A549 (cell line): ENCODE measurements at regions not wholly inside any gene's neighbourhood (a gene's known extent, or its start where the extent isn't known, plus 50 kb on each side); places are given as distances from the start of the nearest gene placed in this dataset.

Experiments used
- ATAC-seq, 2 experiments: fragments of 200-7000 bp in 1 of 2; fragments of >200 bp in 1 of 2; cut with Nextera tagmentation in 1 of 2; cut with Tn5 transposase in 1 of 2; 3 replicates each; pipeline versions ENCODE4 v1.8.0 to v1.9.1; 2018 to 2020; ENCODE audit warnings: mild to moderate bottlenecking in 1 of 2, moderate library complexity in 1 of 2
- CTCF ChIA-PET: fragments of 300-600 bp; sonication (Branson Sonifier 250); formaldehyde crosslinking; extraction: SDS; loops from one replicate; lab custom pipeline; 2021; ENCODE audit warnings: antibody characterized with exemption, inconsistent platforms; lab: Yijun Ruan, JAX
- POLR2A ChIA-PET: fragments of 350-600 bp; formaldehyde crosslinking; extraction: SDS; loops from one replicate; lab custom pipeline; 2021; ENCODE audit warnings: antibody characterized with exemption, inconsistent platforms; lab: Yijun Ruan, JAX
- DNase-seq, 2 experiments: peaks; one replicate each; pipeline versions ENCODE4 v3.0.0 to v3.0.0-alpha.2; 2011 to 2016; ENCODE audit warnings: low read depth in 1 of 2, low spot score in 1 of 2
- FAIRE-seq: peaks from 2 replicates; lab custom pipeline; 2011; peaks lifted over from hg19 to GRCh38; lab: Jason Lieb, UNC
- H3K27ac ChIP-seq, 2 experiments: fragments of >200 bp; sonication (Bioruptor Twin); formaldehyde crosslinking; 3 replicates each; pipeline ENCODE4 v1.5.1; 2016 to 2017
- H3K4me1 ChIP-seq: fragments of >200 bp; sonication (Bioruptor Twin); formaldehyde crosslinking; 3 replicates; pipeline ENCODE4 v1.6.1; 2016
- H3K4me2 ChIP-seq: fragments of >200 bp; sonication (Bioruptor Twin); formaldehyde crosslinking; 3 replicates; pipeline ENCODE4 v1.6.1; 2016
- H3K4me3 ChIP-seq: fragments of >200 bp; sonication (Bioruptor Twin); formaldehyde crosslinking; 3 replicates; pipeline ENCODE4 v1.5.1; 2016
- H3K9me3 ChIP-seq: fragments of >200 bp; sonication (Bioruptor Twin); formaldehyde crosslinking; 3 replicates; pipeline ENCODE4 v1.6.1; 2016
- BHLHE40 ChIP-seq: IDR thresholded peaks from 2 replicates; pipeline ENCODE4 v1.6.1; 2012; ENCODE audit warnings: low read depth, low read length, inconsistent platforms
- CBX8 ChIP-seq: fragments of 200-600 bp; sonication (generic); IDR thresholded peaks from 2 replicates; pipeline ENCODE4 v1.6.1; 2016
- CEBPB ChIP-seq, 2 experiments: fragments of >200 bp in 1 of 2; sonication (Bioruptor Twin) in 1 of 2; formaldehyde crosslinking in 1 of 2; IDR thresholded peaks; 2 replicates each; pipeline ENCODE4 v1.6.1; 2012 to 2016
- EHMT2 ChIP-seq: fragments of 200-600 bp; sonication (generic); IDR thresholded peaks from 2 replicates; pipeline ENCODE4 v1.6.1; 2016; ENCODE audit warnings: antibody characterized with exemption, low read depth, mild to moderate bottlenecking, moderate library complexity
- EP300 ChIP-seq, 2 experiments: fragments of >200 bp; sonication (Bioruptor Twin); formaldehyde crosslinking; IDR thresholded peaks; 2 replicates in 1 of 2; 3 replicates in 1 of 2; pipeline ENCODE4 v1.6.1; 2016 to 2017
- ESRRA ChIP-seq: fragments of 150-350 bp; IDR thresholded peaks from 2 replicates; pipeline ENCODE4 v1.6.1; 2014; ENCODE audit warnings: mild to moderate bottlenecking, low read length, borderline replicate concordance
- FOSB ChIP-seq: fragments of 250-450 bp; sonication (Bioruptor Pico); IDR thresholded peaks from 2 replicates; pipeline ENCODE4 v1.5.0; 2020; ENCODE audit warnings: mild to moderate bottlenecking, moderate library complexity
- FOSL2 ChIP-seq, 2 experiments: fragments of 450-650 bp in 1 of 2; fragments of >200 bp in 1 of 2; sonication (Bioruptor Twin) in 1 of 2; formaldehyde crosslinking; IDR thresholded peaks; 2 replicates each; pipeline versions ENCODE4 v1.5.0 to v1.6.1; 2016 to 2020; ENCODE audit warnings: mild to moderate bottlenecking in 1 of 2, moderate library complexity in 1 of 2
- HDAC2 ChIP-seq: fragments of 200-600 bp; sonication (generic); IDR thresholded peaks from 2 replicates; pipeline ENCODE4 v1.6.1; 2016
- JUN ChIP-seq, 2 experiments: fragments of >200 bp; sonication (Bioruptor Twin); formaldehyde crosslinking; IDR thresholded peaks; 2 replicates in 1 of 2; 3 replicates in 1 of 2; pipeline ENCODE4 v1.6.1; 2016 to 2017
- KDM5A ChIP-seq: fragments of 200-600 bp; sonication (generic); IDR thresholded peaks from 2 replicates; pipeline ENCODE4 v1.6.1; 2016; ENCODE audit warnings: antibody characterized with exemption, mild to moderate bottlenecking
- MAFK ChIP-seq: fragments of 450-650 bp; IDR thresholded peaks from 2 replicates; pipeline ENCODE4 v1.6.1; 2014; ENCODE audit not compliant: partially characterized antibody
- MAZ ChIP-seq: fragments of 150-350 bp; IDR thresholded peaks from 2 replicates; pipeline ENCODE4 v1.6.1; 2014; ENCODE audit warnings: antibody characterized with exemption, low read depth, low read length, borderline replicate concordance
- POLR2A ChIP-seq: IDR thresholded peaks from 2 replicates; pipeline ENCODE4 v1.6.1; 2012; ENCODE audit warnings: mild to moderate bottlenecking, low read length
- RARB ChIP-seq: fragments of 250-450 bp; sonication (Bioruptor Pico); IDR thresholded peaks from 2 replicates; pipeline ENCODE4 v1.8.0; 2021; ENCODE audit warnings: mild to moderate bottlenecking, moderate library complexity
- SREBF2 ChIP-seq: fragments of 450-650 bp; IDR thresholded peaks from 2 replicates; pipeline ENCODE4 v1.6.1; 2014; ENCODE audit warnings: mild to moderate bottlenecking, moderate library complexity
- WGBS: methylation state at CpG from one replicate; pipeline ENCODE4 v1.1.6; 2017; ENCODE audit errors: missing lambda C conversion rate; 5-methylcytosine and 5-hydroxymethylcytosine counted together
- TF ChIP-seq, protein P1 (sequence below): fragments of 450-650 bp; IDR thresholded peaks from 2 replicates; pipeline ENCODE4 v1.6.1; 2014; ENCODE audit warnings: antibody characterized with exemption
- TF ChIP-seq, protein P2 (sequence below): fragments of >200 bp; sonication (Bioruptor Twin); formaldehyde crosslinking; IDR thresholded peaks from 2 replicates; pipeline ENCODE4 v1.6.1; 2016
- TF ChIP-seq, protein P3 (sequence below): fragments of 250-450 bp; sonication (Bioruptor Pico); IDR thresholded peaks from 2 replicates; pipeline ENCODE4 v1.5.0; 2020; ENCODE audit warnings: low read depth, mild to moderate bottlenecking, moderate library complexity
- TF ChIP-seq, protein P4 (sequence below): fragments of 250-450 bp; sonication (Bioruptor Pico); IDR thresholded peaks from 2 replicates; pipeline ENCODE4 v1.5.0; 2021; ENCODE audit warnings: mild to moderate bottlenecking, moderate library complexity, borderline replicate concordance
- TF ChIP-seq, protein P5 (sequence below): fragments of 200-600 bp; sonication (generic); IDR thresholded peaks from 2 replicates; pipeline ENCODE4 v1.6.1; 2016; ENCODE audit warnings: antibody characterized with exemption, mild to moderate bottlenecking, moderate library complexity

DNA sequence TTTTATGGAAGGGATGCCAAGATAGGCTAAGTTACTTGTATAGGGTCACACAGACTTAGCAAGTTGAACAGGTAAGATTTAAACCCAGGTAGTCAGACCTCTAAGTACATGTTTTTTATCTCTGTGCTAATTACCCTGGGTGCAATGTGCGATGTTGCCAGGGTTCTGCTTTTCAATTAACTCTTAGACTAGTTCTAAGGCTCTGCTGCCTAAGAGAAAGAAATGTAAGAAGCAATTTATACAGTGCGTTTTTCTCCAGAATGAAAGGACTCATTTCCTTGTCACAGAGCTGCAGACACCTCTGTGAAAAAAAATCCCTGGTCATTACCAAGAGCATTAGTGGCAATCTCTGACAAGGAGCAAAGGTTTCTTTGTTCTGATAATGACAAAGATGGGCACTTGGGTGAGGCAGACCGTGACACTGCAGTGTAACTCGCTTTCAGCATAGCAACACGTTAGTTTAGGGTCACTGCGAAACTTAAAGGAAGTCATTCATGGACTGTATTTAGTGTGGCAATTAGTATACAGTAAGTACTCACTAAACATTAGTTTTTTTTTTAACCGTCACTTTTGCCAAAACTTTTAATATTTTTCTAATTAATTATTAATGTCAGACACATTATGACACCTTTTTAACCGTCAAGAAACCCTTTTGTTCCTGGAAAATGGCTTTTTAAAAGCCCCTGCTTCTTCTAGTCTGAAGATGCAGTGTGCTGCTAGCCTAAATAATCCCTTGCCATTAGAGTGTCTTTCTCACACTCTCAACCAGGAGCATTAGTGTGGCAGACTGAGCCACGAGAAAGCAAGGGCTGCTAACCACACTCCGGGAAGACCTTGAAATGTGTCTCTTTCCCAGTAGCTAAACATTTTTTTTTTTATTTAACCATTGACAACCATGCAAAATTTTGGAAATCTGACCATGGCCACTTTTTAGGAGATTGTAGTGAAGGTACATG lies 520.0 kb upstream of the C9orf72 start:
- 8% methylated on average over 10 of the region's 10 CpGs for WGBS
- ATAC-seq, result no peak
- DNase-seq, result no peak
- Histone ChIP-seq H3K4me3 (no peak overlapping the region), H3K4me2 (no peak overlapping the region), H3K9me3 (no peaks in the 10 kb centered on the region), H3K27ac (no peak overlapping the region), H3K4me1 (no peaks in the 10 kb centered on the region)
- CTCF ChIA-PET, result no interaction called here
- no peak for FAIRE-seq
- TF ChIP-seq RARB (CRISPR knock-in tag), result no peak
- no peak for TF ChIP-seq HDAC2
- no peak for TF ChIP-seq EHMT2
- TF ChIP-seq EP300 (IDR thresholded peaks at IDR 0.05), result no peak
- TF ChIP-seq FOSL2 (IDR thresholded peaks at IDR 0.05), result no peak
- TF ChIP-seq FOSL2 (CRISPR knock-in tag; IDR thresholded peaks at IDR 0.05), result no peak
- TF ChIP-seq KDM5A, result no peak
- no peak for TF ChIP-seq SREBF2
- no peak for TF ChIP-seq FOSB
- no peak for TF ChIP-seq BHLHE40
- TF ChIP-seq, protein P1, sequence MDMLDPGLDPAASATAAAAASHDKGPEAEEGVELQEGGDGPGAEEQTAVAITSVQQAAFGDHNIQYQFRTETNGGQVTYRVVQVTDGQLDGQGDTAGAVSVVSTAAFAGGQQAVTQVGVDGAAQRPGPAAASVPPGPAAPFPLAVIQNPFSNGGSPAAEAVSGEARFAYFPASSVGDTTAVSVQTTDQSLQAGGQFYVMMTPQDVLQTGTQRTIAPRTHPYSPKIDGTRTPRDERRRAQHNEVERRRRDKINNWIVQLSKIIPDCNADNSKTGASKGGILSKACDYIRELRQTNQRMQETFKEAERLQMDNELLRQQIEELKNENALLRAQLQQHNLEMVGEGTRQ, result no peak
- POLR2A ChIA-PET, result no interaction called here

DNA sequence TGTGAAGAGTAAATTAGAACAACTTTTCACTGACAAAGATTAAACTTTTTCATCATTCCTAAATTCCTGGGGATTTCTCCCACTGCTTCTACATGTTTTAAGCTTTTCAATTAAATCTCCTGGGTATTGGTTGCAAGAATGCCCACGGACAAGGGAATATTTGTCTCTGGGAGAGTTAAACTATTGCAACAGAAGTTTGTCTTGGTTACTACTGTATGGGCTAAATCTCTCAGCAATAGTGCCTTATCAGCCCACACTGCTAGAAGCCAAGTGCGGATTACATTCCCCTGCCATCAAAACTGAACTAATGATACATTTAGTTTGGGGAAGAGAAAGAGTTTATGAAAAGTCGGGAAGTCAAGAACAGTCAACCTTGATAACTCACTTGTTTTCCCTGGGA lies 528.2 kb upstream of the C9orf72 start:
- Histone ChIP-seq H3K4me2 (no peak overlapping the region), H3K27ac (no peak overlapping the region), H3K9me3 (no peaks in the 10 kb centered on the region), H3K4me3 (no peak overlapping the region), H3K4me1 (no peaks in the 10 kb centered on the region)
- 0% methylated on average over 3 of the region's 3 CpGs for WGBS
- CTCF ChIA-PET, result no interaction called here
- no peak for FAIRE-seq
- ATAC-seq, result no peak
- POLR2A ChIA-PET, result no interaction called here
- DNase-seq, result no peak
- TF ChIP-seq CBX8, result no peak
- no peak for TF ChIP-seq MAZ
- no peak for TF ChIP-seq ESRRA

DNA sequence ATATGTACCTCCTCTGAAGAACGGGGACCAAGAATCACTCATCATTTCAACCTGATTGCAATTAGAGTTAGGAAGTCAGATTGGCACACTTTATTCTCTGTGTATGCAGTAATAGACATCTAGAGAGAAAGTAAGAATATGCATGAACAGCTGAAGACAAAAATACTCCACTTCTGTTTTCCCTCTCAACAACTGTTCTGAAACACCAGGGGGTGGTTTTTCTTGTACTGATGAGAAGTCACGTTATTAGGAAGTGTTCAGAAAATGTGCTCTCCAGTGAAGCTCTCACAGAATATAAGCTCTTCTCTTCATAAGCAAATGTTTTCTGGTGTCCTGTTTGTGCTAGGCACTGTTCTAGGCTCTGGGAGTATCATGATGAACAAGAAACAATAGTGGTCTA lies 531.7 kb upstream of the C9orf72 start:
- Histone ChIP-seq H3K27ac (no peak overlapping the region), H3K9me3 (no peaks in the 10 kb centered on the region), H3K4me1 (no peaks in the 10 kb centered on the region), H3K4me3 (no peak overlapping the region), H3K4me2 (no peak overlapping the region)
- FAIRE-seq, result no peak
- CTCF ChIA-PET, result interaction anchor here (0.8 kb wide), 1 partner anchor 495 kb away, joined by 3 read pairs; no protein-coding TSS in a partner anchor
- no peak for ATAC-seq
- WGBS, result 5% methylated on average over 2 of the region's 2 CpGs
- no peak for DNase-seq
- TF ChIP-seq POLR2A (no peak), RARB (CRISPR knock-in tag) (no peak), CEBPB (IDR thresholded peaks at IDR 0.05) (no peak)
- TF ChIP-seq, protein P2, sequence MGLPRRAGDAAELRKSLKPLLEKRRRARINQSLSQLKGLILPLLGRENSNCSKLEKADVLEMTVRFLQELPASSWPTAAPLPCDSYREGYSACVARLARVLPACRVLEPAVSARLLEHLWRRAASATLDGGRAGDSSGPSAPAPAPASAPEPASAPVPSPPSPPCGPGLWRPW, result no peak
- POLR2A ChIA-PET, result no interaction called here

DNA sequence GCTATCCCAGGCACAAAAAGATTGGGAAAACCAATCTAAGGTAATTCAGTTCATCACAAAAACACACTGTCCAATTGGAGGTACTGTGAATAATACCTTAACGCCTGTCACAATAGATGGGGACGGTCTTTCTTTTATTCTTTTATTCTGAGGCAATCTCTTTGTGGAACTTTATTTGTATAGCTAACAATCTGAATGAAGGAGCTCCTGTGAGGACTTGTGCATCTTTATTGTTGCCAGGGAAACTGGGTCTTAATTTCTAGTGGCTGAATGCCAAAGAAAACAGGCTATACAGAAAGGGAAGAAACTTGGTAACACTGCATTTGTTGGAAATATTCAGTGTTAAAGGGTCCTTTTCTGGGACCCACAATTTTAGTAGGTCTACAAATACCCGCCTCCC lies 546.9 kb upstream of the C9orf72 start:
- TF ChIP-seq, protein P3, sequence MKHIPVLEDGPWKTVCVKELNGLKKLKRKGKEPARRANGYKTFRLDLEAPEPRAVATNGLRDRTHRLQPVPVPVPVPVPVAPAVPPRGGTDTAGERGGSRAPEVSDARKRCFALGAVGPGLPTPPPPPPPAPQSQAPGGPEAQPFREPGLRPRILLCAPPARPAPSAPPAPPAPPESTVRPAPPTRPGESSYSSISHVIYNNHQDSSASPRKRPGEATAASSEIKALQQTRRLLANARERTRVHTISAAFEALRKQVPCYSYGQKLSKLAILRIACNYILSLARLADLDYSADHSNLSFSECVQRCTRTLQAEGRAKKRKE (CRISPR knock-in tag), result no peak
- no peak for TF ChIP-seq CBX8
- no peak for TF ChIP-seq MAZ
- TF ChIP-seq, protein P1, result no peak
- no peak for TF ChIP-seq JUN (IDR thresholded peaks at IDR 0.05)
- TF ChIP-seq, protein P4, sequence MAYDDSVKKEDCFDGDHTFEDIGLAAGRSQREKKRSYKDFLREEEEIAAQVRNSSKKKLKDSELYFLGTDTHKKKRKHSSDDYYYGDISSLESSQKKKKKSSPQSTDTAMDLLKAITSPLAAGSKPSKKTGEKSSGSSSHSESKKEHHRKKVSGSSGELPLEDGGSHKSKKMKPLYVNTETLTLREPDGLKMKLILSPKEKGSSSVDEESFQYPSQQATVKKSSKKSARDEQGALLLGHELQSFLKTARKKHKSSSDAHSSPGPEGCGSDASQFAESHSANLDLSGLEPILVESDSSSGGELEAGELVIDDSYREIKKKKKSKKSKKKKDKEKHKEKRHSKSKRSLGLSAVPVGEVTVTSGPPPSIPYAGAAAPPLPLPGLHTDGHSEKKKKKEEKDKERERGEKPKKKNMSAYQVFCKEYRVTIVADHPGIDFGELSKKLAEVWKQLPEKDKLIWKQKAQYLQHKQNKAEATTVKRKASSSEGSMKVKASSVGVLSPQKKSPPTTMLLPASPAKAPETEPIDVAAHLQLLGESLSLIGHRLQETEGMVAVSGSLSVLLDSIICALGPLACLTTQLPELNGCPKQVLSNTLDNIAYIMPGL (CRISPR knock-in tag), result no peak
- TF ChIP-seq MAFK, result no peak
- TF ChIP-seq, protein P5, sequence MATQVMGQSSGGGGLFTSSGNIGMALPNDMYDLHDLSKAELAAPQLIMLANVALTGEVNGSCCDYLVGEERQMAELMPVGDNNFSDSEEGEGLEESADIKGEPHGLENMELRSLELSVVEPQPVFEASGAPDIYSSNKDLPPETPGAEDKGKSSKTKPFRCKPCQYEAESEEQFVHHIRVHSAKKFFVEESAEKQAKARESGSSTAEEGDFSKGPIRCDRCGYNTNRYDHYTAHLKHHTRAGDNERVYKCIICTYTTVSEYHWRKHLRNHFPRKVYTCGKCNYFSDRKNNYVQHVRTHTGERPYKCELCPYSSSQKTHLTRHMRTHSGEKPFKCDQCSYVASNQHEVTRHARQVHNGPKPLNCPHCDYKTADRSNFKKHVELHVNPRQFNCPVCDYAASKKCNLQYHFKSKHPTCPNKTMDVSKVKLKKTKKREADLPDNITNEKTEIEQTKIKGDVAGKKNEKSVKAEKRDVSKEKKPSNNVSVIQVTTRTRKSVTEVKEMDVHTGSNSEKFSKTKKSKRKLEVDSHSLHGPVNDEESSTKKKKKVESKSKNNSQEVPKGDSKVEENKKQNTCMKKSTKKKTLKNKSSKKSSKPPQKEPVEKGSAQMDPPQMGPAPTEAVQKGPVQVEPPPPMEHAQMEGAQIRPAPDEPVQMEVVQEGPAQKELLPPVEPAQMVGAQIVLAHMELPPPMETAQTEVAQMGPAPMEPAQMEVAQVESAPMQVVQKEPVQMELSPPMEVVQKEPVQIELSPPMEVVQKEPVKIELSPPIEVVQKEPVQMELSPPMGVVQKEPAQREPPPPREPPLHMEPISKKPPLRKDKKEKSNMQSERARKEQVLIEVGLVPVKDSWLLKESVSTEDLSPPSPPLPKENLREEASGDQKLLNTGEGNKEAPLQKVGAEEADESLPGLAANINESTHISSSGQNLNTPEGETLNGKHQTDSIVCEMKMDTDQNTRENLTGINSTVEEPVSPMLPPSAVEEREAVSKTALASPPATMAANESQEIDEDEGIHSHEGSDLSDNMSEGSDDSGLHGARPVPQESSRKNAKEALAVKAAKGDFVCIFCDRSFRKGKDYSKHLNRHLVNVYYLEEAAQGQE, result no peak
- ATAC-seq, result no peak
- DNase-seq, result no peak
- WGBS, result 16% methylated on average over 3 of the region's 3 CpGs
- no peak for FAIRE-seq
- no peaks in the 10 kb centered on the region for H3K9me3 ChIP-seq
- H3K4me1 ChIP-seq, result no peaks in the 10 kb centered on the region
- H3K4me3 ChIP-seq, result no peak overlapping the region
- ChIA-PET POLR2A (no interaction called here), CTCF (interaction anchor here (0.6 kb wide), 1 partner anchor 11 kb away, joined by 3 read pairs; no protein-coding TSS in a partner anchor)
- H3K27ac ChIP-seq, result no peak overlapping the region
- H3K4me2 ChIP-seq, result no peak overlapping the region
